Heart right ventricle (tissue), 16 donors: ENCODE measurements at regions not wholly inside any gene's neighbourhood (a gene's known extent, or its start where the extent isn't known, plus 50 kb on each side); places are given as distances from the start of the nearest gene placed in this dataset.

Experiments
- ATAC-seq, 8 donors: fragments of 200-7000 bp; cut with Tn5 transposase; one replicate each; pipeline ENCODE4 v1.9.1; 2020; ENCODE audit warnings: mild to moderate bottlenecking in 8 of 8, moderate library complexity in 8 of 8, moderate number of reproducible peaks in 1 of 8
- DNase-seq, 2 donors: peaks; one replicate each; pipeline ENCODE4 v3.0.0-alpha.2; 2020
- H3K27ac ChIP-seq, 10 donors: fragments of 200-600 bp; sonication (generic) in 2 of 10; one replicate each; pipeline versions ENCODE4 v1.5.0 to v1.8.0; 2020 to 2022; ENCODE audit warnings: mild to moderate bottlenecking in 3 of 10
- H3K27me3 ChIP-seq, 7 donors: fragments of 200-600 bp; one replicate each; pipeline ENCODE4 v1.8.0; 2021 to 2022; ENCODE audit warnings: mild to moderate bottlenecking in 2 of 7
- H3K36me3 ChIP-seq, 9 donors: fragments of 200-600 bp; sonication (generic) in 1 of 9; one replicate each; pipeline versions ENCODE4 v1.5.0 to v1.8.0; 2020 to 2022; ENCODE audit warnings: mild to moderate bottlenecking in 2 of 9
- H3K4me1 ChIP-seq, 9 donors: fragments of 200-600 bp; sonication (generic) in 1 of 9; one replicate each; pipeline versions ENCODE4 v1.5.0 to v1.8.0; 2020 to 2022; ENCODE audit warnings: mild to moderate bottlenecking in 4 of 9
- H3K4me3 ChIP-seq, 10 donors: fragments of 200-600 bp; sonication (generic) in 2 of 10; one replicate each; pipeline versions ENCODE4 v1.5.0 to v1.8.0; 2020 to 2022; ENCODE audit warnings: mild to moderate bottlenecking in 7 of 10, moderate library complexity in 2 of 10
- H3K9me3 ChIP-seq, 11 donors: fragments of 200-600 bp in 10 of 11; sonication (generic) in 2 of 11; one replicate each; pipeline versions ENCODE4 v1.5.0 to v1.8.0; 2013 to 2022; ENCODE audit warnings: mild to moderate bottlenecking in 2 of 11, control low read depth in 1 of 11, moderate library complexity in 1 of 11
- CTCF ChIP-seq, 9 donors: fragments of 200-600 bp; sonication (generic) in 2 of 9; IDR thresholded peaks; one replicate each; pipeline versions ENCODE4 v1.5.0 to v1.8.0; 2021 to 2022; ENCODE audit warnings: antibody characterized with exemption in 9 of 9, mild to moderate bottlenecking in 5 of 9, moderate library complexity in 1 of 9
- WGBS, 2 donors: extraction: QIAGEN DNeasy Blood & Tissue Kit; methylation state at CpG; one replicate each; pipeline ENCODE4 v1.1.7; 2013; ENCODE audit warnings: inconsistent platforms in 1 of 2; 5-methylcytosine and 5-hydroxymethylcytosine counted together
- intact Hi-C, 10 donors: fragments of 100-400 bp; cut with DNase I; formaldehyde crosslinking; loops; one replicate each; pipeline versions ENCODE4 v1.11.1 to v1.14.2; 2022
- donor health status: Arrhythmogenic right ventricular cardiomyopathy.
- donor health status: ischemic (EF 13 %, LVEDD 7.1; RV severe dilation, severe dysfunction).
- donor health status: healthy with polysubstance abuse.
- donor health status: DM: no; HTN: yes; CAD: no.
- donor health status: DM: no; HTN: no; CAD: no.
- donor health status: ischemic (EF 25% LVEDD 6.9; RV normal size, moderate dysfunction).
- donor health status: ischemic (EF 25% LVEDD 5.7; RV mildly dilated, moderate dysfunction).
- donor health status: healthy.
- donor health status: DM: yes; HTN: yes; CAD: no.
- donor health status: Ischemic cardiomyopathy.
- donor health status: ischemic (EF 35%, LVEDD 5.7; RV mildly dilated, moderate dysfunction).
- donor health status: nonischemic (EF 11% LVEDD 7.7; RV severe dilation, severe dysfunction).
- donor health status: DM: yes; HTN: yes; CAD: no.
- donor health status: PGD.
- donor health status: ischemic (EF 29% LVEDD 5.4; RV normal size, mild dysfunction).
- donor health status: nonischemic (EF 23%, LVEDD 6.1; RV moderate dilation, normal function).

GRCh38 chr6:146957181-146958093 lies 246.8 kb upstream of the STXBP5 start:
- Histone ChIP-seq H3K27me3 (no peaks in the 10 kb centered on the region), H3K9me3 (no peaks in the 10 kb centered on the region), H3K4me1 (no peaks in the 10 kb centered on the region), H3K4me3 (no peak overlapping the region), H3K27ac (no peak overlapping the region), H3K36me3 (no peaks in the 10 kb centered on the region)
- no peak for ATAC-seq
- intact Hi-C loops: no loop called here
- WGBS, 2 donors: 70 to 71% methylated on average over 5 of the region's 5 CpGs
- TF ChIP-seq CTCF (IDR thresholded peaks at IDR 0.05): no peak
- no peak for DNase-seq

GRCh38 chr6:146961831-146962230 lies 242.4 kb upstream of the STXBP5 start:
- H3K9me3 ChIP-seq: peaks cover 0 to 19% (median 0%) of the 10 kb centered on the region in 11 donors
- no peak for TF ChIP-seq CTCF (IDR thresholded peaks at IDR 0.05)
- H3K4me3 ChIP-seq: no peak overlapping the region
- ATAC-seq (no peak), DNase-seq (no peak)
- H3K4me1 ChIP-seq: no peaks in the 10 kb centered on the region
- intact Hi-C loops: no loop called here
- no peaks in the 10 kb centered on the region for H3K36me3 ChIP-seq
- WGBS, 2 donors: 93 to 95% methylated on average over 1 of the region's 1 CpG
- H3K27me3 ChIP-seq: no peaks in the 10 kb centered on the region
- no peak overlapping the region for H3K27ac ChIP-seq

GRCh38 chr6:146962329-146962728 lies 241.9 kb upstream of the STXBP5 start:
- Histone ChIP-seq H3K4me1 (no peaks in the 10 kb centered on the region), H3K27ac (no peak overlapping the region), H3K36me3 (no peaks in the 10 kb centered on the region), H3K27me3 (no peaks in the 10 kb centered on the region), H3K9me3 (peaks cover 0 to 19% (median 0%) of the 10 kb centered on the region in 11 donors), H3K4me3 (no peak overlapping the region)
- 76 to 84% methylated on average over 2 of the region's 2 CpGs for WGBS, 2 donors
- intact Hi-C loops: no loop called here
- ATAC-seq (no peak), DNase-seq (no peak)
- TF ChIP-seq CTCF (IDR thresholded peaks at IDR 0.05): no peak

GRCh38 chr6:146965110-146965689 lies 239.0 kb upstream of the STXBP5 start:
- H3K36me3 ChIP-seq: no peaks in the 10 kb centered on the region
- no peak for TF ChIP-seq CTCF (IDR thresholded peaks at IDR 0.05)
- WGBS, 2 donors: 80 to 87% methylated on average over 1 of the region's 1 CpG
- intact Hi-C loops: no loop called here
- no peak overlapping the region for H3K27ac ChIP-seq
- H3K4me1 ChIP-seq: peaks cover 0 to 7% (median 0%) of the 10 kb centered on the region in 9 donors
- H3K27me3 ChIP-seq: no peaks in the 10 kb centered on the region
- DNase-seq: no peak
- H3K9me3 ChIP-seq: peaks cover 0 to 19% (median 0%) of the 10 kb centered on the region in 11 donors
- no peak overlapping the region for H3K4me3 ChIP-seq
- no peak for ATAC-seq
